AG09319 (cell line): ENCODE measurements at regions not wholly inside any gene's neighbourhood (a gene's known extent, or its start where the extent isn't known, plus 50 kb on each side); places are given as distances from the start of the nearest gene placed in this dataset.
A peak's percentile ranks its signal among the peaks of the same experiment; 100 is the strongest.

Source experiments
- DNase-seq: peaks from one replicate; pipeline ENCODE4 v3.0.0-alpha.2; 2010; ENCODE audit warnings: low read depth; ENCODE audit errors: extremely low read depth
- CTCF ChIP-seq: IDR thresholded peaks from 2 replicates; pipeline ENCODE4 v1.5.1; 2011; ENCODE audit warnings: low read depth, mild to moderate bottlenecking, inconsistent platforms, low read length, moderate library complexity

GRCh38 chr1:177801790-177802189, 168.1 kb downstream of the SEC16B start:
- no peak for TF ChIP-seq CTCF
- no peak for DNase-seq

GRCh38 chr1:177800400-177801088, 169.3 kb downstream of the SEC16B start:
- peak; percentile 4 for DNase-seq
- TF ChIP-seq CTCF = no peak

- DNase-seq = no peak
- no peak for TF ChIP-seq CTCF
Observed at GRCh38 chr1:177799746-177800145, 170.1 kb downstream of the SEC16B start.

- no peak for TF ChIP-seq CTCF
- no peak for DNase-seq
Observed at GRCh38 chr1:177798614-177799013, 171.2 kb downstream of the SEC16B start.

- no peak for DNase-seq
- TF ChIP-seq CTCF = no peak
Observed at GRCh38 chr1:177796561-177796960, 173.3 kb downstream of the SEC16B start.

- DNase-seq = no peak
- TF ChIP-seq CTCF = no peak
Observed at GRCh38 chr1:177794376-177794991, 175.4 kb downstream of the SEC16B start.

- no peak for DNase-seq
- no peak for TF ChIP-seq CTCF
Observed at GRCh38 chr1:177793900-177794299, 176.0 kb downstream of the SEC16B start.
